ENCODE measurements at regions not wholly inside any gene's neighbourhood (a gene's known extent, or its start where the extent isn't known, plus 50 kb on each side); places are given as distances from the start of the nearest gene placed in this dataset.

DNA sequence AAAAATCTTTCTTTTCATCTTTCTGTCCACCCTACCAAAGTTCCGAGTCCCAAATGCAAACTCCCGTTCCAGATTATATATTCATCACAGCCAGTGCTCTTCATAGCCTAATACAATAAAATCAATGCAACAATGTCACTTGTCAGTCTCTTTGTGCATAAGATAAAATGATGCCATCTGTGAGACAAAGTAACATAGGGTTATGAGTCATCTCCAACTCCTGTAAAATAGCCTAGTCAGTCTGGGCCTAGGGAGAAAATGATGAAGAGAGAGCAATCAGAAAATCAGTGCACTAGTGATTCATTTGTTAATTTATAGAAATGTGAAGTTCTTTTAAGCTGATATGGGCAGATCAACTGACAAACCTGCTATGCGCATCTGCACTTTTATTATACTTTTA, 689.1 kb upstream of the DIAPH2 start:
- no peak for TF ChIP-seq POLR2A (IDR thresholded peaks at IDR 0.05)
- TF ChIP-seq POLR2AphosphoS5 (IDR thresholded peaks at IDR 0.05; ENCODE audit: insufficient read depth in 1 of 2, low read depth in 1 of 2), result no peak
